Endodermal cell (in vitro differentiated cells): ENCODE measurements at regions not wholly inside any gene's neighbourhood (a gene's known extent, or its start where the extent isn't known, plus 50 kb on each side); places are given as distances from the start of the nearest gene placed in this dataset.
"Not testable (repeated sequence)": the region's sequence is repeated elsewhere in the genome, so short reads cannot be mapped to it uniquely, and the experiment has no call there.

ENCODE experiments used
- DNase-seq: peaks from one replicate; pipeline ENCODE4 v3.0.0-alpha.2; 2017
- H3K27ac ChIP-seq: 2 replicates; pipeline ENCODE4 v1.5.1; 2013; ENCODE audit warnings: mild to moderate bottlenecking, low read depth, low read length, moderate library complexity
- H3K27me3 ChIP-seq: 2 replicates; pipeline ENCODE4 v1.6.1; 2013; ENCODE audit warnings: mild to moderate bottlenecking, low read length, moderate library complexity; ENCODE audit not compliant: insufficient read depth, control insufficient read depth, poor library complexity, severe bottlenecking
- H3K36me3 ChIP-seq: 2 replicates; pipeline ENCODE4 v1.7.0; 2013; ENCODE audit warnings: mild to moderate bottlenecking, low read length, moderate library complexity; ENCODE audit not compliant: control insufficient read depth, insufficient read depth
- H3K4me1 ChIP-seq: one replicate; pipeline ENCODE4 v1.7.0; 2013; ENCODE audit warnings: low read length; ENCODE audit not compliant: control insufficient read depth, insufficient read depth
- H3K4me3 ChIP-seq: 2 replicates; pipeline ENCODE4 v1.5.1; 2013; ENCODE audit warnings: mild to moderate bottlenecking, low read length, moderate library complexity
- H3K9ac ChIP-seq: 2 replicates; pipeline ENCODE4 v1.6.1; 2013; ENCODE audit warnings: mild to moderate bottlenecking, low read length, moderate library complexity; ENCODE audit not compliant: poor library complexity, severe bottlenecking; ENCODE audit errors: extremely low read depth
- H3K9me3 ChIP-seq: 2 replicates; pipeline ENCODE4 v1.6.1; 2013; ENCODE audit warnings: mild to moderate bottlenecking, low read length, moderate library complexity; ENCODE audit not compliant: control insufficient read depth
- H3K27ac Mint-ChIP-seq: 2 replicates; pipeline ENCODE4 v1.8.0; 2020; ENCODE audit warnings: mixed read lengths
- H3K27me3 Mint-ChIP-seq: 2 replicates; pipeline ENCODE4 v1.8.0; 2021; ENCODE audit warnings: mild to moderate bottlenecking, mixed read lengths; ENCODE audit not compliant: insufficient read depth
- H3K36me3 Mint-ChIP-seq: 2 replicates; pipeline ENCODE4 v1.8.0; 2020; ENCODE audit warnings: low read depth, mixed read lengths
- H3K4me1 Mint-ChIP-seq: 2 replicates; pipeline ENCODE4 v1.8.0; 2020; ENCODE audit warnings: mixed read lengths
- H3K4me3 Mint-ChIP-seq: 2 replicates; pipeline ENCODE4 v1.8.0; 2020; ENCODE audit warnings: mild to moderate bottlenecking, moderate library complexity, mixed read lengths
- H3K9me3 Mint-ChIP-seq: 2 replicates; pipeline ENCODE4 v1.8.0; 2020; ENCODE audit warnings: mild to moderate bottlenecking, mixed read lengths
- CTCF ChIP-seq: fragments of 200-600 bp; sonication (generic); conservative IDR thresholded peaks from 2 replicates; pipeline ENCODE4 v1.5.0; 2021; ENCODE audit warnings: antibody characterized with exemption, mild to moderate bottlenecking
- WGBS, 2 experiments: methylation state at CpG; one replicate each; pipeline versions ENCODE4 v1.1.5 to v1.1.7; 2013; ENCODE audit warnings: missing lambda C conversion rate in 2 of 2, mixed read lengths in 1 of 2; ENCODE audit not compliant: insufficient coverage in 1 of 2, insufficient read length in 1 of 2; 5-methylcytosine and 5-hydroxymethylcytosine counted together

- H3K9ac ChIP-seq = no peak overlapping the region
- H3K4me1 ChIP-seq = no peaks in the 10 kb centered on the region
- Mint-ChIP-seq H3K4me3 (no peak overlapping the region), H3K27ac (no peak overlapping the region), H3K4me1 (no peaks in the 10 kb centered on the region), H3K9me3 (peaks cover 10% of the 10 kb centered on the region), H3K27me3 (no peaks in the 10 kb centered on the region), H3K36me3 (peaks cover 9% of the 10 kb centered on the region)
- WGBS, 2 experiments = 92% methylated on average over 7 of the region's 7 CpGs; no CpG with 5 or more reads in 1 of the 2 experiments
- no peak overlapping the region for H3K27ac ChIP-seq
- H3K36me3 ChIP-seq = no peaks in the 10 kb centered on the region
- DNase-seq = no peak
- TF ChIP-seq CTCF = no peak
- H3K9me3 ChIP-seq = peaks cover 7% of the 10 kb centered on the region
- no peak overlapping the region for H3K4me3 ChIP-seq
- no peaks in the 10 kb centered on the region for H3K27me3 ChIP-seq
Measured at GRCh38 chr19:28632371-28633080, 580.4 kb downstream of the UQCRFS1 start.

GRCh38 chr19:28631961-28632360 is 581.0 kb downstream of the UQCRFS1 start:
- H3K27ac Mint-ChIP-seq = no peak overlapping the region
- no peaks in the 10 kb centered on the region for H3K27me3 Mint-ChIP-seq
- no peaks in the 10 kb centered on the region for H3K27me3 ChIP-seq
- H3K36me3 ChIP-seq = no peaks in the 10 kb centered on the region
- no peaks in the 10 kb centered on the region for H3K4me1 ChIP-seq
- H3K4me3 Mint-ChIP-seq = no peak overlapping the region
- H3K4me3 ChIP-seq = no peak overlapping the region
- no peaks in the 10 kb centered on the region for H3K4me1 Mint-ChIP-seq
- no peak for TF ChIP-seq CTCF
- H3K9ac ChIP-seq = no peak overlapping the region
- peaks cover 13% of the 10 kb centered on the region for H3K9me3 Mint-ChIP-seq
- H3K36me3 Mint-ChIP-seq = peaks cover 9% of the 10 kb centered on the region
- peaks cover 13% of the 10 kb centered on the region for H3K9me3 ChIP-seq
- H3K27ac ChIP-seq = no peak overlapping the region
- WGBS, 2 experiments = 90 to 95% methylated on average over 1 to 6 of the region's 6 CpGs
- DNase-seq = no peak

DNA sequence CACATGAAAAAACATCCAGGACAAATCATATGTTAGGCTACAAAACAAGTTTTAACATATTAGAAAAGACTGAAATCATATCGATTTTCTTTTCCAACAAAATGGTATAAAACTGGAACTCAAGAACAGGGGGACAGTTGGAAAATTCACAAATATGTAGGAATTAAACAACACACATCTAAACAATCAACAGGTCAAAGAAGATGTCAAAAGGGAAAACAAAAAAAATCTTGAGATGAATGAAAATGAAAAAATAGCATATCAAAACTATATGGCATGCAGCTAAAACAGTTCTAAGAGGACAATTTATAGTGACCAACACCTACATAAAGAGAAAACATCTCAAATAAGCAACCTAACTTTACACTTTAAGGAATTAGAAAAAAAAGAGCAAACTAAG is 585.3 kb downstream of the UQCRFS1 start:
- no peak for DNase-seq
- no peak overlapping the region for H3K4me3 Mint-ChIP-seq
- H3K36me3 Mint-ChIP-seq = peaks cover 9% of the 10 kb centered on the region
- no peak for TF ChIP-seq CTCF
- H3K4me1 ChIP-seq = no peaks in the 10 kb centered on the region
- peaks cover 22% of the 10 kb centered on the region for H3K9me3 Mint-ChIP-seq
- no peak overlapping the region for H3K9ac ChIP-seq
- no peaks in the 10 kb centered on the region for H3K36me3 ChIP-seq
- no peak overlapping the region for H3K4me3 ChIP-seq
- H3K27ac Mint-ChIP-seq = no peak overlapping the region
- peaks cover 19% of the 10 kb centered on the region for H3K9me3 ChIP-seq
- no peak overlapping the region for H3K27ac ChIP-seq
- no peaks in the 10 kb centered on the region for H3K4me1 Mint-ChIP-seq
- no peaks in the 10 kb centered on the region for H3K27me3 ChIP-seq
- WGBS, 2 experiments = 100% methylated on average over 1 of the region's 1 CpG; no CpG with 5 or more reads in 1 of the 2 experiments
- H3K27me3 Mint-ChIP-seq = no peaks in the 10 kb centered on the region

DNA sequence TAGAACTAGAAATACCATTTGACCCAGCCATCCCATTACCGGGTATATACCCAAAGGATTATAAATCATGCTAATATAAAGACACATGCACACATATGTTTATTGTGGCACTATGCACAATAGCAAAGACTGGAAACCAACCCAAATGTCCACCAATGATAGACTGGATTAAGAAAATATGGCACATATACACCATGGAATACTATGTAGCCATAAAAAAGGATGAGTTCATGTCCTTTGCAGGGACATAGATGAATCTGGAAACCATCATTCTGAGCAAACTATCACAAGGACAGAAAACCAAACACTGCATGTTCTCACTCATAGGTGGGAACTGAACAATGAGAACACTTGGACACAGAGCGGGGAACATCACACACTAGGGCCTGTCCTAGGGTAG is 586.5 kb downstream of the UQCRFS1 start:
- not testable (repeated sequence) for H3K36me3 Mint-ChIP-seq, H3K36me3 ChIP-seq, H3K27me3 ChIP-seq, H3K4me3 Mint-ChIP-seq, H3K27ac ChIP-seq, H3K4me3 ChIP-seq, H3K4me1 Mint-ChIP-seq, DNase-seq, H3K27ac Mint-ChIP-seq, H3K27me3 Mint-ChIP-seq, H3K4me1 ChIP-seq, H3K9ac ChIP-seq
- H3K9me3 Mint-ChIP-seq = peaks cover 22% of the 10 kb centered on the region
- peaks cover 19% of the 10 kb centered on the region for H3K9me3 ChIP-seq
- WGBS, 2 experiments = 100% methylated on average over 2 of the region's 2 CpGs; no CpG with 5 or more reads in 1 of the 2 experiments
